Endothelial cell of umbilical vein (primary cell): ENCODE measurements at regions not wholly inside any gene's neighbourhood (a gene's known extent, or its start where the extent isn't known, plus 50 kb on each side); places are given as distances from the start of the nearest gene placed in this dataset.
"Not testable (repeated sequence)": the region's sequence is repeated elsewhere in the genome, so short reads cannot be mapped to it uniquely, and the experiment has no call there.

Experiments
- CTCF ChIP-seq, 2 donors: IDR thresholded peaks; 1 replicate in 1 of 2; 2 replicates in 1 of 2; pipeline ENCODE4 v1.5.1; 2011; ENCODE audit warnings: low read length in 2 of 2, mild to moderate bottlenecking in 2 of 2, moderate library complexity in 2 of 2, control low read depth in 1 of 2, inconsistent platforms in 1 of 2, low read depth in 1 of 2; ENCODE audit not compliant: insufficient read depth in 1 of 2; ENCODE audit errors: extremely low read depth in 1 of 2
- EZH2 ChIP-seq: IDR thresholded peaks from 2 replicates; pipeline ENCODE4 v1.6.1; 2012; ENCODE audit warnings: borderline replicate concordance, low read depth, mild to moderate bottlenecking, moderate library complexity, low read length, inconsistent platforms; ENCODE audit not compliant: severe bottlenecking
- JUN ChIP-seq: IDR thresholded peaks from 2 replicates; pipeline ENCODE4 v1.6.1; 2011; ENCODE audit warnings: borderline replicate concordance, low read depth; ENCODE audit not compliant: insufficient read length, insufficient read depth
- MYC ChIP-seq: IDR thresholded peaks from one replicate; pipeline ENCODE4 v1.6.1; 2011; ENCODE audit warnings: mild to moderate bottlenecking, low read depth, low read length
- POLR2A ChIP-seq: IDR thresholded peaks from 2 replicates; pipeline ENCODE4 v1.6.1; 2012; ENCODE audit warnings: low read depth, mild to moderate bottlenecking, control low read depth, low read length
- POLR2AphosphoS5 ChIP-seq: IDR thresholded peaks from 2 replicates; pipeline ENCODE4 v1.6.1; 2012; ENCODE audit warnings: low read depth, mild to moderate bottlenecking, control low read depth, low read length, moderate library complexity; ENCODE audit not compliant: insufficient read depth

- not testable (repeated sequence) for TF ChIP-seq POLR2A; POLR2AphosphoS5; EZH2; CTCF (IDR thresholded peaks at IDR 0.05; ENCODE audit: extremely low read depth in 1 of 2, insufficient read depth in 1 of 2, low read depth in 1 of 2, low read length in 2 of 2); MYC; JUN
Measured at GRCh38 chr1:145475962-145476361, 50.6 kb upstream of the NBPF20 start.
